ENCODE measurements at regions not wholly inside any gene's neighbourhood (a gene's known extent, or its start where the extent isn't known, plus 50 kb on each side); places are given as distances from the start of the nearest gene placed in this dataset.
"Not testable (repeated sequence)": the region's sequence is repeated elsewhere in the genome, so short reads cannot be mapped to it uniquely, and the experiment has no call there.

DNA sequence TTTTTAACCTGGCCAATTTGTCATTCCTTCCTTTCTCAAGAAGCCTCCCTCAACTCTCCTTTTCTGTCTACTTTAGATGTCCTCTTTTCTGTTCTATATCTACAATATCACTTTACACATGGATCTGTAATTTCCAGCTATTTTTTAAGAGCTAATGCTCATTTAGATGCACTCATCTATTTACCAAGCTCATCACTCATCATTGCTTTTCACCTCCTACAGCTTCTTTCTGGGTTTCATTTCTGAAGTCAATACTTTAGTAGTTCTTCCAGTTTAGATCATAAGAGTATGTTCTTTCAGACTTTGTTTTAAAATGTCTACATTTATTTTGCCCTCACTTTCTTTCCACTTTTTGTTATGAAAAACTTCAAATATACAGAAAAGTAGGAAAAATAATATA, 466.9 kb downstream of the MID1IP1 start:
- Histone ChIP-seq H3K4me1 (ENCODE audit: insufficient read depth) (no peaks in the 10 kb centered on the region), H3K27ac (no peak overlapping the region), H3K27me3 (no peaks in the 10 kb centered on the region), H3K4me3 (no peak overlapping the region), H3K36me3 (no peaks in the 10 kb centered on the region), H3K9me3 (no peaks in the 10 kb centered on the region)
- intact Hi-C loops (cut with DNase I): no loop called here
- no peak for DNase-seq
- TF ChIP-seq, protein P1, sequence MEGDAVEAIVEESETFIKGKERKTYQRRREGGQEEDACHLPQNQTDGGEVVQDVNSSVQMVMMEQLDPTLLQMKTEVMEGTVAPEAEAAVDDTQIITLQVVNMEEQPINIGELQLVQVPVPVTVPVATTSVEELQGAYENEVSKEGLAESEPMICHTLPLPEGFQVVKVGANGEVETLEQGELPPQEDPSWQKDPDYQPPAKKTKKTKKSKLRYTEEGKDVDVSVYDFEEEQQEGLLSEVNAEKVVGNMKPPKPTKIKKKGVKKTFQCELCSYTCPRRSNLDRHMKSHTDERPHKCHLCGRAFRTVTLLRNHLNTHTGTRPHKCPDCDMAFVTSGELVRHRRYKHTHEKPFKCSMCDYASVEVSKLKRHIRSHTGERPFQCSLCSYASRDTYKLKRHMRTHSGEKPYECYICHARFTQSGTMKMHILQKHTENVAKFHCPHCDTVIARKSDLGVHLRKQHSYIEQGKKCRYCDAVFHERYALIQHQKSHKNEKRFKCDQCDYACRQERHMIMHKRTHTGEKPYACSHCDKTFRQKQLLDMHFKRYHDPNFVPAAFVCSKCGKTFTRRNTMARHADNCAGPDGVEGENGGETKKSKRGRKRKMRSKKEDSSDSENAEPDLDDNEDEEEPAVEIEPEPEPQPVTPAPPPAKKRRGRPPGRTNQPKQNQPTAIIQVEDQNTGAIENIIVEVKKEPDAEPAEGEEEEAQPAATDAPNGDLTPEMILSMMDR (IDR thresholded peaks at IDR 0.05): no peak
- TF ChIP-seq EP300 (IDR thresholded peaks at IDR 0.05): no peak
- no peak for TF ChIP-seq POLR2A (IDR thresholded peaks at IDR 0.05)

DNA sequence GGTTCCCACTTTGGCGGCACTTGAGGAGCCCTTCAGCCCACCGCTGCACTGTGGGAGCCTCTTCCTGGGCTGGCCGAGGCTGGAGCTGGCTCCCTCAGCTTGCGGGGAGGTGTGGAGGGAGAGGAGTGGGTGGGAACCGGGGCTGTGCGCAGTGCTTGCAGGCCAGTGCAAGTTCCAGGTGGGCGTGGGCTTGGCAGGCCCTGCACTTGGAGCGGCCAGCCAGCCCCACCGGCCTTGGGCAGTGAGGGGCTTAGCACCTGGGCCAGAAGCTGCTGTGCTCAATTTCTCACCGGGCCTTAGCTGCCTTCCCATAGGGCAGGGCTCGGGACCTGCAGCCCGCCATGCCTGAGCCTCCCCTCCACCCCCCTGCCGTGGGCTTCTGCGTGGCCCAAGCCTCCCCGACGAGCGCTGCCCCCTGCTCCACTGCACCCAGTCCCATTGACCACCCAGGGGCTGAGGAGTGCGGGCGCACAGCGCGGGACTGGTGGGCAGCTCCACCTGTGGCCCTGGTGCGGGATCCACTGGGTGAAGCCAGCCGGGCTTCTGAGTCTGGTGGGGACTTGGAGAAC, 474.3 kb downstream of the MID1IP1 start:
- 92 to 95% (median 92%) methylated on average over 21 to 23 of the region's 23 CpGs for WGBS, 3 donors
- H3K27me3 ChIP-seq: no peaks in the 10 kb centered on the region
- H3K4me1 ChIP-seq (ENCODE audit: insufficient read depth): no peaks in the 10 kb centered on the region
- no peak for DNase-seq
- TF ChIP-seq POLR2A (IDR thresholded peaks at IDR 0.05) (no peak), EP300 (IDR thresholded peaks at IDR 0.05) (no peak)
- TF ChIP-seq, protein P1 (IDR thresholded peaks at IDR 0.05): no peak
- H3K4me3 ChIP-seq: no peak overlapping the region
- no peaks in the 10 kb centered on the region for H3K36me3 ChIP-seq
- intact Hi-C loops (cut with DNase I): no loop called here
- H3K27ac ChIP-seq: no peak overlapping the region
- H3K9me3 ChIP-seq: no peaks in the 10 kb centered on the region

DNA sequence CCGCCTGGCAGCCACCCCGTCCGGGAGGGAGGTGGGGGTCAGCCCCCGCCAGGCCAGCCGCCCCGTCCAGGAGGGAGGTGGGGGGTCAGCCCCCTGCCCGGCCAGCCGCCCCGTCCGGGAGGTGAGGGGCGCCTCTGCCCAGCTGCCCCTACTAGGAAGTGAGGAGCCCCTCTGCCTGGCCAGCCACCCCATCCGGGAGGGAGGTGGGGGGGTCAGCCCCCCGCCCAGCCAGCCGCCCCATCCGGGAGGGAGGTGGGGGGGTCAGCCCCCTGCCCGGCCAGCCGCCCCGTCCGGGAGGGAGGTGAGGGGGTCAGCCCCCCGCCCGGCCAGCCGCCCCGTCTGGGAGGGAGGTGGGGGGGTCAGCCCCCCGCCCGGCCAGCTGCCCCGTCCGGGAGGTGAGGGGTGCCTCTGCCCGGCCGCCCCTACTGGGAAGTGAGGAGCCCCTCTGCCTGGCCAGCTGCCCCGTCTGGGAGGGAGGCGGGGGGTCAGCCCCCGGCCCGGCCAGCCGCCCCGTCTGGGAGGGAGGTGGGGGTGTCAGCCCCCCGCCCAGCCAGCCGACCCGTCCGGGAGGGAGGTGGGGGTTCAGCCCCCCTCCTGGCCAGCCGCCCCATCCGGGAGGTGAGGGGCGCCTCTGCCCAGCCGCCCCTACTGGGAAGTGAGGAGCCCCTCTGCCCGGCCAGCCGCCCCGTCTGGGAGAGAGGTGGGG, 476.6 kb downstream of the MID1IP1 start:
- intact Hi-C loops (cut with DNase I); H3K27me3 ChIP-seq; H3K9me3 ChIP-seq; H3K27ac ChIP-seq; H3K4me1 ChIP-seq (ENCODE audit: insufficient read depth); H3K36me3 ChIP-seq; H3K4me3 ChIP-seq; DNase-seq: not testable (repeated sequence)
- WGBS, 3 donors: 93 to 100% methylated on average over 4 to 42 of the region's 46 CpGs; no CpG with 5 or more reads in 1 of the 3 donors

DNA sequence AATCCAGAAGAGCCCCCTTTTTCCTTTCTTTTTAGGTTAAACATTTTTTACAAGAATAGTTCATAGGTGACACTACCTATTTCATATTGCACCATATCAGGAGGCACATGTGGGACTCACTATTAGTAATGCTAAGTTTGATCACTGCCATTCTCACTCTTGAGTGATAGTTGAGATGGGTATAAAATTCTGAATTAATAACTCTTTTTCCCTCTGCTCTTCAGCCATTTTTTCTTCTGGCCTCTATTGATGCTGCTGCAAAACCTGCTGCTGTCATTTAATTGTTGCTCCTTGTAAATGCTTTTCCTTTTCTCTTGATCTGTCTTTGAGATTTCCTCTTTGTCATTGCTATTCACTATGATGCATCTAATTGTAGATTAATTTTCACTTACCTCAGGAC, 482.0 kb downstream of the MID1IP1 start:
- no peak for DNase-seq
- H3K36me3 ChIP-seq: no peaks in the 10 kb centered on the region
- no peak overlapping the region for H3K27ac ChIP-seq
- no peaks in the 10 kb centered on the region for H3K27me3 ChIP-seq
- intact Hi-C loops (cut with DNase I): no loop called here
- H3K9me3 ChIP-seq: no peaks in the 10 kb centered on the region
- no peaks in the 10 kb centered on the region for H3K4me1 ChIP-seq (ENCODE audit: insufficient read depth)
- TF ChIP-seq, protein P1 (IDR thresholded peaks at IDR 0.05): no peak
- TF ChIP-seq EP300 (IDR thresholded peaks at IDR 0.05) (no peak), POLR2A (IDR thresholded peaks at IDR 0.05) (no peak)
- H3K4me3 ChIP-seq: no peak overlapping the region

DNA sequence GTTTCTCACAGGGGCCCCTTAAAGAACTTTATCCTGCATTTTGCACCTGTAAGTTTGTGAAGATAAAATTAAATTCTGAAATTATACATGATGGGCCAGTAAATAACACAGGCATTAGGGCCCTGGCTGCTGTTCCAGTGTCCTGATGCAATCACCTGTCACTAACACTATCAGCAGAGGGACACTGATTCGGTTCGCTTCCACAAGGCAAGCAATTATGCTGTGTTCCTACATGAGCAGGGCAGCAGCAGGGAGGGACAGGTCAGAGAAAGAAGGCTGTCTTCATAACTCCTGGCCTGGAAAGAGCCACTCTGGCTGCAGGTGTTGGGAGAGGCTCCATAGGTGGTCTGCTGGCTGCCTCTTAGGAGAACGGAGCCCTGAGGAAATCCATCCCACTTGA, 487.3 kb downstream of the MID1IP1 start:
- H3K27ac ChIP-seq: no peak overlapping the region
- no peaks in the 10 kb centered on the region for H3K9me3 ChIP-seq
- intact Hi-C loops (cut with DNase I): loop anchor here in 1 of 4 donors (5.0 kb wide), 1 partner anchor 1894 kb away; no protein-coding TSS in a partner anchor
- no peaks in the 10 kb centered on the region for H3K36me3 ChIP-seq
- no peaks in the 10 kb centered on the region for H3K4me1 ChIP-seq (ENCODE audit: insufficient read depth)
- no peak for DNase-seq
- WGBS, 3 donors: 75 to 91% (median 81%) methylated on average over 3 of the region's 3 CpGs
- TF ChIP-seq POLR2A (IDR thresholded peaks at IDR 0.05) (no peak), EP300 (IDR thresholded peaks at IDR 0.05) (no peak)
- TF ChIP-seq, protein P1 (IDR thresholded peaks at IDR 0.05): no peak
- no peak overlapping the region for H3K4me3 ChIP-seq
- no peaks in the 10 kb centered on the region for H3K27me3 ChIP-seq

Measured in ovary (tissue), 7 donors.